ENCODE measurements at regions not wholly inside any gene's neighbourhood (a gene's known extent, or its start where the extent isn't known, plus 50 kb on each side); places are given as distances from the start of the nearest gene placed in this dataset.

- no peak for TF ChIP-seq EZH2 (IDR thresholded peaks at IDR 0.05; ENCODE audit: insufficient read depth, poor library complexity, severe bottlenecking)
- no peak for TF ChIP-seq EZH2phosphoT487 (IDR thresholded peaks at IDR 0.05; ENCODE audit: insufficient read depth, low read depth)
Observed at GRCh38 chr12:126185025-126185424, 1119.8 kb downstream of the AACS start.

Measured in GM23248 (cell line).